ENCODE measurements at regions not wholly inside any gene's neighbourhood (a gene's known extent, or its start where the extent isn't known, plus 50 kb on each side); places are given as distances from the start of the nearest gene placed in this dataset.

DNA sequence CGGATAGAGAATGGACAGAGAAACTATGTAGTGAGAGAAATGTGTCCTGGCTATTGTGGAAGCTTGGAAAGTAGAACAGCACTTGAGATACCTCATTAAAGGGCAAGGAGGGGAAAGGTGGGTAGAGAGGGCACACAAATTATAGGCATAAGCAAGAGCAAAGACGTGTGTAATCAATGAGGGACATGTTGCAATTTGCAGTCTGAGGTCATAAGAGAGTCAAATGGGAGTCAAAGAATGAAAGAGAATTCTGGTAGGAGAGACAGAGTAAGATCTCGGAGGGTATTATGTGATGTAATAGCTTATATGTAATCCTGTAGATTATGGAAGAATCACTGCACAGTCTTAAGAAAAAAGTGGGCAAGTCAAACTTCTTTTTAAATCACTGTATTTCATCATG is 312.0 kb upstream of the RGMB start (continued):
- TF ChIP-seq CHD7 (IDR thresholded peaks at IDR 0.05; ENCODE audit: insufficient replicate concordance, low read length) (no peak), SP1 (IDR thresholded peaks at IDR 0.05; ENCODE audit: low read depth, low read length) (no peak), CBX5 (IDR thresholded peaks at IDR 0.05; ENCODE audit: low read depth, low read length) (no peak), RXRA (IDR thresholded peaks at IDR 0.05; ENCODE audit: insufficient read depth, low read depth, low read length) (no peak), POLR2AphosphoS5 (IDR thresholded peaks at IDR 0.05; ENCODE audit: low read depth, low read length) (no peak), YY1 (IDR thresholded peaks at IDR 0.05; ENCODE audit: low read depth, low read length) (no peak), CTBP2 (IDR thresholded peaks at IDR 0.05; ENCODE audit: borderline replicate concordance, insufficient read depth, insufficient read length, low read length) (no peak), GTF2F1 (IDR thresholded peaks at IDR 0.05; ENCODE audit: borderline replicate concordance, low read depth, low read length) (no peak), FOSL1 (IDR thresholded peaks at IDR 0.05; ENCODE audit: insufficient read depth, low read depth, low read length) (no peak)
- TF ChIP-seq, protein P1, sequence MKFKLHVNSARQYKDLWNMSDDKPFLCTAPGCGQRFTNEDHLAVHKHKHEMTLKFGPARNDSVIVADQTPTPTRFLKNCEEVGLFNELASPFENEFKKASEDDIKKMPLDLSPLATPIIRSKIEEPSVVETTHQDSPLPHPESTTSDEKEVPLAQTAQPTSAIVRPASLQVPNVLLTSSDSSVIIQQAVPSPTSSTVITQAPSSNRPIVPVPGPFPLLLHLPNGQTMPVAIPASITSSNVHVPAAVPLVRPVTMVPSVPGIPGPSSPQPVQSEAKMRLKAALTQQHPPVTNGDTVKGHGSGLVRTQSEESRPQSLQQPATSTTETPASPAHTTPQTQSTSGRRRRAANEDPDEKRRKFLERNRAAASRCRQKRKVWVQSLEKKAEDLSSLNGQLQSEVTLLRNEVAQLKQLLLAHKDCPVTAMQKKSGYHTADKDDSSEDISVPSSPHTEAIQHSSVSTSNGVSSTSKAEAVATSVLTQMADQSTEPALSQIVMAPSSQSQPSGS (IDR thresholded peaks at IDR 0.05; ENCODE audit: low read length) = no peak

Data from H1 (cell line).